ENCODE measurements at regions not wholly inside any gene's neighbourhood (a gene's known extent, or its start where the extent isn't known, plus 50 kb on each side); places are given as distances from the start of the nearest gene placed in this dataset.

DNA sequence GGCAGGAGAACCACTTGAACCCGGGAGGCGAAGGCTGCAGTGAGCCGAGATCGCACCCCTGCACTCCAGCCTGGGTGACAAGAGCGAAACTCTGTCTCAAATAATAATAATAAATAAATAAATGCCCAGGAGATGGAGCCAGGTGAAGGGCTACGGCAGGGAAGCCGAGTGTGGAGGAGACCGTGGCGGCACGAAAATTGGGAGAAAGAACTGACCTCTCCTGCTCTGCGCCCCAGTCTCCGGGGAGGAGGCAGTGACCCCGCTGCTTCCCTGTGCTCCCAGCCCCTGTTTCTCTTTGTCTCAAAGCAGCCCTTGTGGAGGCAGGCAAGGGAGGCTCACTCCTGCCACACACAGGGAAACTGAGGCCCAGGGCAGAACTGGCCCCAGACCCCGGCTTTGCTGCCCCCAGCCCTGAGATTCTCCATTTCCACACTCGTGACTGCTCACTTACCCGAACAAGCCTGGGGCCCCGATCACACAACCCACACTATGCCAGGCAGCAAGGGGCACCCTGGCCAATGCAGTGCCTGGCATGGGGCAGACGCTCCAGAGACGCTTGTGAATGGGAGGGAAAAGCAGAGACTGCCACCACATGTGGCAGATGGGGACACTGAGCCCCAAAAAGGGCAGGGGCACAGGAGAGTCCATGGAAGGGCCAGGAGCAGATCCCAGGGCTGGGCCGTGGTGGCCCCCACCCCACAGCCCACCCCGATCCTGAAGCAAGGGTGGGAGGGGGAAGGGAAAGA is 80.4 kb upstream of the PRR5 start:
- no peak for TF ChIP-seq POLR2AphosphoS5 (IDR thresholded peaks at IDR 0.05; ENCODE audit: low read depth, low read length)
- TF ChIP-seq TAF1 (IDR thresholded peaks at IDR 0.05; ENCODE audit: borderline replicate concordance, insufficient read depth, low read length): no peak
- TF ChIP-seq FOXP2 (optimal IDR thresholded peaks at IDR 0.05; ENCODE audit: borderline replicate concordance, extremely low read depth, extremely low read length, insufficient read depth): no peak
- TF ChIP-seq, protein P1, sequence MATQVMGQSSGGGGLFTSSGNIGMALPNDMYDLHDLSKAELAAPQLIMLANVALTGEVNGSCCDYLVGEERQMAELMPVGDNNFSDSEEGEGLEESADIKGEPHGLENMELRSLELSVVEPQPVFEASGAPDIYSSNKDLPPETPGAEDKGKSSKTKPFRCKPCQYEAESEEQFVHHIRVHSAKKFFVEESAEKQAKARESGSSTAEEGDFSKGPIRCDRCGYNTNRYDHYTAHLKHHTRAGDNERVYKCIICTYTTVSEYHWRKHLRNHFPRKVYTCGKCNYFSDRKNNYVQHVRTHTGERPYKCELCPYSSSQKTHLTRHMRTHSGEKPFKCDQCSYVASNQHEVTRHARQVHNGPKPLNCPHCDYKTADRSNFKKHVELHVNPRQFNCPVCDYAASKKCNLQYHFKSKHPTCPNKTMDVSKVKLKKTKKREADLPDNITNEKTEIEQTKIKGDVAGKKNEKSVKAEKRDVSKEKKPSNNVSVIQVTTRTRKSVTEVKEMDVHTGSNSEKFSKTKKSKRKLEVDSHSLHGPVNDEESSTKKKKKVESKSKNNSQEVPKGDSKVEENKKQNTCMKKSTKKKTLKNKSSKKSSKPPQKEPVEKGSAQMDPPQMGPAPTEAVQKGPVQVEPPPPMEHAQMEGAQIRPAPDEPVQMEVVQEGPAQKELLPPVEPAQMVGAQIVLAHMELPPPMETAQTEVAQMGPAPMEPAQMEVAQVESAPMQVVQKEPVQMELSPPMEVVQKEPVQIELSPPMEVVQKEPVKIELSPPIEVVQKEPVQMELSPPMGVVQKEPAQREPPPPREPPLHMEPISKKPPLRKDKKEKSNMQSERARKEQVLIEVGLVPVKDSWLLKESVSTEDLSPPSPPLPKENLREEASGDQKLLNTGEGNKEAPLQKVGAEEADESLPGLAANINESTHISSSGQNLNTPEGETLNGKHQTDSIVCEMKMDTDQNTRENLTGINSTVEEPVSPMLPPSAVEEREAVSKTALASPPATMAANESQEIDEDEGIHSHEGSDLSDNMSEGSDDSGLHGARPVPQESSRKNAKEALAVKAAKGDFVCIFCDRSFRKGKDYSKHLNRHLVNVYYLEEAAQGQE (IDR thresholded peaks at IDR 0.05; ENCODE audit: insufficient read depth in 1 of 2, low read depth in 2 of 2, low read length in 2 of 2): no peak

Measured in PFSK-1 (cell line).